Spleen (tissue), 7 donors: ENCODE measurements at regions not wholly inside any gene's neighbourhood (a gene's known extent, or its start where the extent isn't known, plus 50 kb on each side); places are given as distances from the start of the nearest gene placed in this dataset.

Experiments
- CTCF ChIP-seq, 11 experiments: fragments of 200-600 bp in 7 of 11; fragments of 450-650 bp in 4 of 11; sonication (generic) in 4 of 11; IDR thresholded peaks in 8 of 11; conservative IDR thresholded peaks in 3 of 11; 1 replicate in 7 of 11; 2 replicates in 4 of 11; pipeline versions ENCODE4 v1.4.0 to v1.8.0; 2016 to 2021; ENCODE audit warnings: antibody characterized with exemption in 11 of 11, inconsistent platforms in 4 of 11, mild to moderate bottlenecking in 1 of 11
- POLR2AphosphoS5 ChIP-seq, 3 donors: sonication (generic); formaldehyde crosslinking; IDR thresholded peaks; one replicate each; pipeline ENCODE4 v1.5.1; 2017; ENCODE audit warnings: antibody characterized with exemption in 3 of 3
- donor health status: DM: no; HTN: no; CAD: no; lungs with moderate emphysema.
- donor health status: DM: no; HTN: no; CAD: no.
- donor health status: DM: no; HTN: no; CAD: no.

- TF ChIP-seq POLR2AphosphoS5 (IDR thresholded peaks at IDR 0.05) (no peak), CTCF (IDR thresholded peaks at IDR 0.05 in 8 of 11, conservative IDR thresholded peaks at IDR 0.05 in 3 of 11) (no peak)
Observed at GRCh38 chr14:89678768-89679167, 261.7 kb upstream of the FOXN3 start.
